ENCODE measurements at regions not wholly inside any gene's neighbourhood (a gene's known extent, or its start where the extent isn't known, plus 50 kb on each side); places are given as distances from the start of the nearest gene placed in this dataset.

- DNase-seq: no peak
- Mint-ChIP-seq H3K4me3 (no peak overlapping the region), H3K4me1 (ENCODE audit: low read depth) (no peaks in the 10 kb centered on the region), H3K27me3 (ENCODE audit: low read depth) (no peaks in the 10 kb centered on the region), H3K27ac (no peak overlapping the region), H3K36me3 (ENCODE audit: insufficient read depth in 2 of 2) (no peaks in the 10 kb centered on the region), H3K9me3 (peaks cover 3 to 7% of the 10 kb centered on the region in 2 donors)
- no peak for ATAC-seq (replicated peaks in 1 of 2)
These were observed 374.8 kb downstream of the INHBA start for GRCh38 chr7:41328131-41328530.

GRCh38 chr7:41326616-41327015, 376.3 kb downstream of the INHBA start:
- H3K36me3 Mint-ChIP-seq (ENCODE audit: insufficient read depth in 2 of 2): no peaks in the 10 kb centered on the region
- no peaks in the 10 kb centered on the region for H3K27me3 Mint-ChIP-seq (ENCODE audit: low read depth)
- H3K4me3 Mint-ChIP-seq: no peak overlapping the region
- ATAC-seq (replicated peaks in 1 of 2) (no peak), DNase-seq (no peak)
- H3K9me3 Mint-ChIP-seq: peaks cover 3 to 9% of the 10 kb centered on the region in 2 donors
- H3K27ac Mint-ChIP-seq: no peak overlapping the region
- H3K4me1 Mint-ChIP-seq (ENCODE audit: low read depth): no peaks in the 10 kb centered on the region

GRCh38 chr7:41323806-41324205, 379.1 kb downstream of the INHBA start:
- Mint-ChIP-seq H3K27me3 (ENCODE audit: low read depth) (no peaks in the 10 kb centered on the region), H3K4me1 (ENCODE audit: low read depth) (no peaks in the 10 kb centered on the region), H3K27ac (no peak overlapping the region), H3K36me3 (ENCODE audit: insufficient read depth in 2 of 2) (no peaks in the 10 kb centered on the region), H3K9me3 (peaks cover 1 to 6% of the 10 kb centered on the region in 2 donors), H3K4me3 (no peak overlapping the region)
- ATAC-seq (replicated peaks in 1 of 2) (no peak), DNase-seq (no peak)

GRCh38 chr7:41319581-41319980, 383.3 kb downstream of the INHBA start:
- ATAC-seq (replicated peaks in 1 of 2) (no peak), DNase-seq (no peak)
- H3K36me3 Mint-ChIP-seq (ENCODE audit: insufficient read depth in 2 of 2): no peaks in the 10 kb centered on the region
- H3K4me1 Mint-ChIP-seq (ENCODE audit: low read depth): no peaks in the 10 kb centered on the region
- H3K4me3 Mint-ChIP-seq: no peak overlapping the region
- H3K27me3 Mint-ChIP-seq (ENCODE audit: low read depth): no peaks in the 10 kb centered on the region
- H3K27ac Mint-ChIP-seq: no peak overlapping the region
- H3K9me3 Mint-ChIP-seq: peaks cover 2 to 10% of the 10 kb centered on the region in 2 donors

GRCh38 chr7:41316410-41316809, 386.5 kb downstream of the INHBA start:
- Mint-ChIP-seq H3K27me3 (ENCODE audit: low read depth) (no peaks in the 10 kb centered on the region), H3K4me3 (no peak overlapping the region), H3K36me3 (ENCODE audit: insufficient read depth in 2 of 2) (no peaks in the 10 kb centered on the region), H3K4me1 (ENCODE audit: low read depth) (no peaks in the 10 kb centered on the region), H3K27ac (no peak overlapping the region), H3K9me3 (peaks cover 2 to 9% of the 10 kb centered on the region in 2 donors)
- ATAC-seq (replicated peaks in 1 of 2) (no peak), DNase-seq (no peak)

GRCh38 chr7:41315764-41316163, 387.1 kb downstream of the INHBA start:
- no peaks in the 10 kb centered on the region for H3K36me3 Mint-ChIP-seq (ENCODE audit: insufficient read depth in 2 of 2)
- H3K4me1 Mint-ChIP-seq (ENCODE audit: low read depth): no peaks in the 10 kb centered on the region
- DNase-seq (no peak), ATAC-seq (replicated peaks in 1 of 2) (no peak)
- H3K9me3 Mint-ChIP-seq: peaks cover 2 to 9% of the 10 kb centered on the region in 2 donors
- H3K27ac Mint-ChIP-seq: no peak overlapping the region
- H3K4me3 Mint-ChIP-seq: no peak overlapping the region
- no peaks in the 10 kb centered on the region for H3K27me3 Mint-ChIP-seq (ENCODE audit: low read depth)

- Mint-ChIP-seq H3K27me3 (ENCODE audit: low read depth) (no peaks in the 10 kb centered on the region), H3K9me3 (peaks cover under 1 to 2% of the 10 kb centered on the region in 2 donors), H3K27ac (no peak overlapping the region), H3K36me3 (ENCODE audit: insufficient read depth in 2 of 2) (no peaks in the 10 kb centered on the region), H3K4me1 (ENCODE audit: low read depth) (no peaks in the 10 kb centered on the region), H3K4me3 (no peak overlapping the region)
- no peak for DNase-seq
- no peak for ATAC-seq (replicated peaks in 1 of 2)
These were observed 389.7 kb downstream of the INHBA start for GRCh38 chr7:41313171-41313570.

- no peak for ATAC-seq (replicated peaks in 1 of 2)
- no peak overlapping the region for H3K27ac Mint-ChIP-seq
- no peak overlapping the region for H3K4me3 Mint-ChIP-seq
- no peaks in the 10 kb centered on the region for H3K4me1 Mint-ChIP-seq (ENCODE audit: low read depth)
- H3K36me3 Mint-ChIP-seq (ENCODE audit: insufficient read depth in 2 of 2): no peaks in the 10 kb centered on the region
- no peak for DNase-seq
- no peaks in the 10 kb centered on the region for H3K27me3 Mint-ChIP-seq (ENCODE audit: low read depth)
- peaks cover 0 to 2% of the 10 kb centered on the region in 2 donors for H3K9me3 Mint-ChIP-seq
These were observed 390.7 kb downstream of the INHBA start for GRCh38 chr7:41312235-41312634.

GRCh38 chr7:41311301-41311700, 391.6 kb downstream of the INHBA start:
- no peak overlapping the region for H3K4me3 Mint-ChIP-seq
- ATAC-seq (replicated peaks in 1 of 2) (no peak), DNase-seq (no peak)
- no peak overlapping the region for H3K27ac Mint-ChIP-seq
- no peaks in the 10 kb centered on the region for H3K36me3 Mint-ChIP-seq (ENCODE audit: insufficient read depth in 2 of 2)
- H3K27me3 Mint-ChIP-seq (ENCODE audit: low read depth): no peaks in the 10 kb centered on the region
- H3K9me3 Mint-ChIP-seq: peaks cover 0 to 2% of the 10 kb centered on the region in 2 donors
- H3K4me1 Mint-ChIP-seq (ENCODE audit: low read depth): no peaks in the 10 kb centered on the region

- H3K27ac Mint-ChIP-seq: no peak overlapping the region
- no peaks in the 10 kb centered on the region for H3K27me3 Mint-ChIP-seq (ENCODE audit: low read depth)
- H3K4me1 Mint-ChIP-seq (ENCODE audit: low read depth): no peaks in the 10 kb centered on the region
- H3K9me3 Mint-ChIP-seq: peaks cover 0 to 2% of the 10 kb centered on the region in 2 donors
- no peak overlapping the region for H3K4me3 Mint-ChIP-seq
- no peak for DNase-seq
- ATAC-seq (replicated peaks in 1 of 2): no peak
- H3K36me3 Mint-ChIP-seq (ENCODE audit: insufficient read depth in 2 of 2): no peaks in the 10 kb centered on the region
These were observed 396.4 kb downstream of the INHBA start for GRCh38 chr7:41306486-41306885.

- Mint-ChIP-seq H3K27me3 (ENCODE audit: low read depth) (no peaks in the 10 kb centered on the region), H3K9me3 (peaks cover 2% of the 10 kb centered on the region in 2 donors), H3K36me3 (ENCODE audit: insufficient read depth in 2 of 2) (no peaks in the 10 kb centered on the region), H3K4me1 (ENCODE audit: low read depth) (no peaks in the 10 kb centered on the region), H3K27ac (no peak overlapping the region), H3K4me3 (no peak overlapping the region)
- ATAC-seq (replicated peaks in 1 of 2): no peak
- DNase-seq: no peak
These were observed 397.9 kb downstream of the INHBA start for GRCh38 chr7:41305001-41305400.

GRCh38 chr7:41303709-41304108, 399.2 kb downstream of the INHBA start:
- Mint-ChIP-seq H3K27me3 (ENCODE audit: low read depth) (no peaks in the 10 kb centered on the region), H3K4me1 (ENCODE audit: low read depth) (no peaks in the 10 kb centered on the region), H3K36me3 (ENCODE audit: insufficient read depth in 2 of 2) (no peaks in the 10 kb centered on the region), H3K27ac (no peak overlapping the region), H3K9me3 (peaks cover 2% of the 10 kb centered on the region in 2 donors), H3K4me3 (no peak overlapping the region)
- DNase-seq (no peak), ATAC-seq (replicated peaks in 1 of 2) (no peak)

- peaks cover under 1 to 6% of the 10 kb centered on the region in 2 donors for H3K9me3 Mint-ChIP-seq
- no peaks in the 10 kb centered on the region for H3K36me3 Mint-ChIP-seq (ENCODE audit: insufficient read depth in 2 of 2)
These were observed 404.5 kb downstream of the INHBA start for GRCh38 chr7:41298409-41298808.

GRCh38 chr7:41297166-41297565, 405.7 kb downstream of the INHBA start:
- no peaks in the 10 kb centered on the region for H3K4me1 Mint-ChIP-seq (ENCODE audit: low read depth)
- no peaks in the 10 kb centered on the region for H3K27me3 Mint-ChIP-seq (ENCODE audit: low read depth)
- H3K36me3 Mint-ChIP-seq (ENCODE audit: insufficient read depth in 2 of 2): no peaks in the 10 kb centered on the region
- DNase-seq: no peak
- peaks cover 1 to 6% of the 10 kb centered on the region in 2 donors for H3K9me3 Mint-ChIP-seq
- H3K27ac Mint-ChIP-seq: no peak overlapping the region
- no peak for ATAC-seq (replicated peaks in 1 of 2)
- H3K4me3 Mint-ChIP-seq: no peak overlapping the region

More at GRCh38 chr7:41298409-41298808, 404.5 kb downstream of the INHBA start:
- H3K4me3 Mint-ChIP-seq: no peak overlapping the region
- no peaks in the 10 kb centered on the region for H3K27me3 Mint-ChIP-seq (ENCODE audit: low read depth)
- DNase-seq (no peak), ATAC-seq (replicated peaks in 1 of 2) (no peak)
- no peak overlapping the region for H3K27ac Mint-ChIP-seq
- H3K4me1 Mint-ChIP-seq (ENCODE audit: low read depth): no peaks in the 10 kb centered on the region

Measured in activated T-cell treated with anti-CD3 and anti-CD28 coated beads, Interleukin-2, amount 50 U/mL, for 72 hours (primary cell).